ENCODE measurements at regions not wholly inside any gene's neighbourhood (a gene's known extent, or its start where the extent isn't known, plus 50 kb on each side); places are given as distances from the start of the nearest gene placed in this dataset.

GRCh38 chr11:59008947-59009346 lies 69.7 kb downstream of the GLYATL1 start:
- TF ChIP-seq POLR2AphosphoS5 (IDR thresholded peaks at IDR 0.05; ENCODE audit: low read depth) (no peak), CTCF (conservative IDR thresholded peaks at IDR 0.05; ENCODE audit: low read depth in 2 of 2) (no peak), ZNF114 (CRISPR knock-in tag; IDR thresholded peaks at IDR 0.05) (no peak), EZH2phosphoT487 (IDR thresholded peaks at IDR 0.05; ENCODE audit: unreplicated experiment) (no peak), ZNF331 (CRISPR knock-in tag; IDR thresholded peaks at IDR 0.05; ENCODE audit: low read depth) (no peak), REST (IDR thresholded peaks at IDR 0.05; ENCODE audit: unreplicated experiment) (no peak), NANOG (IDR thresholded peaks at IDR 0.05; ENCODE audit: borderline replicate concordance) (no peak), EZH2 (IDR thresholded peaks at IDR 0.05; ENCODE audit: low read depth, unreplicated experiment) (no peak), JUNB (IDR thresholded peaks at IDR 0.05; ENCODE audit: unreplicated experiment) (no peak), CREB1 (CRISPR knock-in tag; IDR thresholded peaks at IDR 0.05; ENCODE audit: low read depth) (no peak), STAT1 (IDR thresholded peaks at IDR 0.05; ENCODE audit: unreplicated experiment) (no peak)
- TF ChIP-seq, protein P1, sequence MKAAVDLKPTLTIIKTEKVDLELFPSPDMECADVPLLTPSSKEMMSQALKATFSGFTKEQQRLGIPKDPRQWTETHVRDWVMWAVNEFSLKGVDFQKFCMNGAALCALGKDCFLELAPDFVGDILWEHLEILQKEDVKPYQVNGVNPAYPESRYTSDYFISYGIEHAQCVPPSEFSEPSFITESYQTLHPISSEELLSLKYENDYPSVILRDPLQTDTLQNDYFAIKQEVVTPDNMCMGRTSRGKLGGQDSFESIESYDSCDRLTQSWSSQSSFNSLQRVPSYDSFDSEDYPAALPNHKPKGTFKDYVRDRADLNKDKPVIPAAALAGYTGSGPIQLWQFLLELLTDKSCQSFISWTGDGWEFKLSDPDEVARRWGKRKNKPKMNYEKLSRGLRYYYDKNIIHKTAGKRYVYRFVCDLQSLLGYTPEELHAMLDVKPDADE (IDR thresholded peaks at IDR 0.05) = no peak
- TF ChIP-seq, protein P2, sequence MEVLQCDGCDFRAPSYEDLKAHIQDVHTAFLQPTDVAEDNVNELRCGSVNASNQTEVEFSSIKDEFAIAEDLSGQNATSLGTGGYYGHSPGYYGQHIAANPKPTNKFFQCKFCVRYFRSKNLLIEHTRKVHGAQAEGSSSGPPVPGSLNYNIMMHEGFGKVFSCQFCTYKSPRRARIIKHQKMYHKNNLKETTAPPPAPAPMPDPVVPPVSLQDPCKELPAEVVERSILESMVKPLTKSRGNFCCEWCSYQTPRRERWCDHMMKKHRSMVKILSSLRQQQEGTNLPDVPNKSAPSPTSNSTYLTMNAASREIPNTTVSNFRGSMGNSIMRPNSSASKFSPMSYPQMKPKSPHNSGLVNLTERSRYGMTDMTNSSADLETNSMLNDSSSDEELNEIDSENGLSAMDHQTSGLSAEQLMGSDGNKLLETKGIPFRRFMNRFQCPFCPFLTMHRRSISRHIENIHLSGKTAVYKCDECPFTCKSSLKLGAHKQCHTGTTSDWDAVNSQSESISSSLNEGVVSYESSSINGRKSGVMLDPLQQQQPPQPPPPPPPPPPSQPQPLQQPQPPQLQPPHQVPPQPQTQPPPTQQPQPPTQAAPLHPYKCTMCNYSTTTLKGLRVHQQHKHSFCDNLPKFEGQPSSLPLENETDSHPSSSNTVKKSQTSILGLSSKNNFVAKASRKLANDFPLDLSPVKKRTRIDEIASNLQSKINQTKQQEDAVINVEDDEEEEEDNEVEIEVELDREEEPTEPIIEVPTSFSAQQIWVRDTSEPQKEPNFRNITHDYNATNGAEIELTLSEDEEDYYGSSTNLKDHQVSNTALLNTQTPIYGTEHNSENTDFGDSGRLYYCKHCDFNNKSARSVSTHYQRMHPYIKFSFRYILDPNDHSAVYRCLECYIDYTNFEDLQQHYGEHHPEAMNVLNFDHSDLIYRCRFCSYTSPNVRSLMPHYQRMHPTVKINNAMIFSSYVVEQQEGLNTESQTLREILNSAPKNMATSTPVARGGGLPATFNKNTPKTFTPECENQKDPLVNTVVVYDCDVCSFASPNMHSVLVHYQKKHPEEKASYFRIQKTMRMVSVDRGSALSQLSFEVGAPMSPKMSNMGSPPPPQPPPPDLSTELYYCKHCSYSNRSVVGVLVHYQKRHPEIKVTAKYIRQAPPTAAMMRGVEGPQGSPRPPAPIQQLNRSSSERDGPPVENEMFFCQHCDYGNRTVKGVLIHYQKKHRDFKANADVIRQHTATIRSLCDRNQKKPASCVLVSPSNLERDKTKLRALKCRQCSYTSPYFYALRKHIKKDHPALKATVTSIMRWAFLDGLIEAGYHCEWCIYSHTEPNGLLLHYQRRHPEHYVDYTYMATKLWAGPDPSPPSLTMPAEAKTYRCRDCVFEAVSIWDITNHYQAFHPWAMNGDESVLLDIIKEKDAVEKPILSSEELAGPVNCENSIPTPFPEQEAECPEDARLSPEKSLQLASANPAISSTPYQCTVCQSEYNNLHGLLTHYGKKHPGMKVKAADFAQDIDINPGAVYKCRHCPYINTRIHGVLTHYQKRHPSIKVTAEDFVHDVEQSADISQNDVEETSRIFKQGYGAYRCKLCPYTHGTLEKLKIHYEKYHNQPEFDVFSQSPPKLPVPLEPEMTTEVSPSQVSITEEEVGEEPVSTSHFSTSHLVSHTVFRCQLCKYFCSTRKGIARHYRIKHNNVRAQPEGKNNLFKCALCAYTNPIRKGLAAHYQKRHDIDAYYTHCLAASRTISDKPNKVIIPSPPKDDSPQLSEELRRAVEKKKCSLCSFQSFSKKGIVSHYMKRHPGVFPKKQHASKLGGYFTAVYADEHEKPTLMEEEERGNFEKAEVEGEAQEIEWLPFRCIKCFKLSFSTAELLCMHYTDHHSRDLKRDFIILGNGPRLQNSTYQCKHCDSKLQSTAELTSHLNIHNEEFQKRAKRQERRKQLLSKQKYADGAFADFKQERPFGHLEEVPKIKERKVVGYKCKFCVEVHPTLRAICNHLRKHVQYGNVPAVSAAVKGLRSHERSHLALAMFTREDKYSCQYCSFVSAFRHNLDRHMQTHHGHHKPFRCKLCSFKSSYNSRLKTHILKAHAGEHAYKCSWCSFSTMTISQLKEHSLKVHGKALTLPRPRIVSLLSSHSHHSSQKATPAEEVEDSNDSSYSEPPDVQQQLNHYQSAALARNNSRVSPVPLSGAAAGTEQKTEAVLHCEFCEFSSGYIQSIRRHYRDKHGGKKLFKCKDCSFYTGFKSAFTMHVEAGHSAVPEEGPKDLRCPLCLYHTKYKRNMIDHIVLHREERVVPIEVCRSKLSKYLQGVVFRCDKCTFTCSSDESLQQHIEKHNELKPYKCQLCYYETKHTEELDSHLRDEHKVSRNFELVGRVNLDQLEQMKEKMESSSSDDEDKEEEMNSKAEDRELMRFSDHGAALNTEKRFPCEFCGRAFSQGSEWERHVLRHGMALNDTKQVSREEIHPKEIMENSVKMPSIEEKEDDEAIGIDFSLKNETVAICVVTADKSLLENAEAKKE (CRISPR knock-in tag; IDR thresholded peaks at IDR 0.05) = no peak
- ATAC-seq = no peak
- DNase-seq (ENCODE audit: low spot score) = no peak
- Mint-ChIP-seq H3K36me3 (ENCODE audit: low read depth) (peaks cover 1% of the 10 kb centered on the region; the same call in 1 of the 3 replicates), H3K4me3 (no peak overlapping the region), H3K27ac (no peak overlapping the region), H3K9me3 (no peaks in the 10 kb centered on the region; the same call in 2 of the 3 replicates), H3K27me3 (ENCODE audit: insufficient read depth, low read depth, poor library complexity) (peaks cover 2% of the 10 kb centered on the region), H3K4me1 (peaks cover 16% of the 10 kb centered on the region)
- H3K27ac ChIP-seq (ENCODE audit: low read depth) = no peak overlapping the region
- peaks cover 8% of the 10 kb centered on the region for H3K4me1 ChIP-seq (ENCODE audit: insufficient read depth)
- H3K79me2 ChIP-seq (replicated peaks; ENCODE audit: insufficient read depth) = no peaks in the 10 kb centered on the region
- H4K20me1 ChIP-seq (replicated peaks; ENCODE audit: insufficient read depth) = no peaks in the 10 kb centered on the region
- H3F3A ChIP-seq (replicated peaks; ENCODE audit: low read depth) = no peaks in the 10 kb centered on the region
- no peak overlapping the region for H3K4me3 ChIP-seq
- H2AFZ ChIP-seq = no peak overlapping the region
- H3K4me2 ChIP-seq = no peak overlapping the region
- no peaks in the 10 kb centered on the region for H3K36me3 ChIP-seq (ENCODE audit: insufficient read depth)
- no peaks in the 10 kb centered on the region for H3K27me3 ChIP-seq (ENCODE audit: insufficient read depth)
- H3K9me2 ChIP-seq (ENCODE audit: insufficient read depth) = no peaks in the 10 kb centered on the region

Measured in GM23338 (cell line).